CD14-positive monocyte (primary cell): ENCODE measurements at regions not wholly inside any gene's neighbourhood (a gene's known extent, or its start where the extent isn't known, plus 50 kb on each side); places are given as distances from the start of the nearest gene placed in this dataset.

ENCODE experiments used
- DNase-seq, 3 donors: peaks; one replicate each; pipeline ENCODE4 v3.0.0-alpha.2; 2011 to 2022
- H2AFZ ChIP-seq: 2 replicates; pipeline ENCODE4 v1.6.0; 2012; ENCODE audit warnings: mild to moderate bottlenecking, low read depth, low read length, inconsistent platforms; ENCODE audit not compliant: insufficient read depth, poor library complexity, severe bottlenecking
- H3K27ac ChIP-seq, 2 donors: 1 replicate in 1 of 2; 2 replicates in 1 of 2; pipeline ENCODE4 v1.5.1; 2012 to 2013; ENCODE audit warnings: low read length in 2 of 2, control low read depth in 1 of 2, inconsistent platforms in 1 of 2, low read depth in 1 of 2, mild to moderate bottlenecking in 1 of 2
- H3K27me3 ChIP-seq, 2 donors: one replicate each; pipeline versions ENCODE4 v1.6.0 to v1.6.1; 2011 to 2013; ENCODE audit warnings: low read length in 2 of 2; ENCODE audit not compliant: control insufficient read depth in 2 of 2, insufficient read depth in 2 of 2
- H3K36me3 ChIP-seq, 2 donors: replicated peaks in 1 of 2; 1 replicate in 1 of 2; 2 replicates in 1 of 2; pipeline versions ENCODE4 v1.5.1 to v1.6.1; 2012 to 2013; ENCODE audit warnings: low read length in 2 of 2, control low read depth in 1 of 2, inconsistent platforms in 1 of 2, mild to moderate bottlenecking in 1 of 2; ENCODE audit not compliant: insufficient read depth in 2 of 2, control insufficient read depth in 1 of 2
- H3K4me1 ChIP-seq, 2 donors: 1 replicate in 1 of 2; 2 replicates in 1 of 2; pipeline versions ENCODE4 v1.5.1 to v1.6.1; 2012 to 2013; ENCODE audit warnings: low read length in 2 of 2, control low read depth in 1 of 2, inconsistent platforms in 1 of 2, mild to moderate bottlenecking in 1 of 2, moderate library complexity in 1 of 2; ENCODE audit not compliant: insufficient read depth in 2 of 2, control insufficient read depth in 1 of 2
- H3K4me2 ChIP-seq: replicated peaks from 2 replicates; pipeline ENCODE3; 2012; ENCODE audit warnings: low read length, moderate library complexity, mild to moderate bottlenecking; ENCODE audit not compliant: poor library complexity, severe bottlenecking; ENCODE audit errors: extremely low read depth
- H3K4me3 ChIP-seq, 3 experiments: fragments of 200-600 bp in 1 of 3; sonication (generic) in 1 of 3; replicated peaks in 1 of 3; 1 replicate in 2 of 3; 2 replicates in 1 of 3; pipeline ENCODE4 v1.5.1; 2011 to 2013; ENCODE audit warnings: low read length in 3 of 3, mild to moderate bottlenecking in 3 of 3, control low read depth in 2 of 3, low read depth in 2 of 3, inconsistent platforms in 1 of 3, moderate library complexity in 1 of 3
- H3K79me2 ChIP-seq: 2 replicates; pipeline ENCODE4 v1.6.0; 2012; ENCODE audit warnings: mild to moderate bottlenecking, control low read depth, inconsistent platforms, low read length, moderate library complexity; ENCODE audit not compliant: insufficient read depth
- H3K9ac ChIP-seq: 2 replicates; pipeline ENCODE4 v1.6.0; 2017; ENCODE audit warnings: low read length, mild to moderate bottlenecking; ENCODE audit not compliant: insufficient read depth, poor library complexity, severe bottlenecking
- H3K9me3 ChIP-seq, 2 donors: replicated peaks in 1 of 2; 1 replicate in 1 of 2; 2 replicates in 1 of 2; pipeline versions ENCODE4 v1.5.1 to v1.6.1; 2012 to 2013; ENCODE audit warnings: low read length in 2 of 2, control low read depth in 1 of 2; ENCODE audit not compliant: control insufficient read depth in 1 of 2, insufficient read depth in 1 of 2
- H4K20me1 ChIP-seq: 2 replicates; pipeline ENCODE4 v1.6.0; 2012; ENCODE audit warnings: mild to moderate bottlenecking, low read length, control low read depth, moderate library complexity; ENCODE audit not compliant: insufficient read depth
- H3K27ac Mint-ChIP-seq, 7 donors: one replicate each; pipeline ENCODE4 v1.8.0; 2020; ENCODE audit warnings: mild to moderate bottlenecking in 7 of 7, mixed read lengths in 7 of 7, moderate library complexity in 6 of 7, inconsistent platforms in 2 of 7
- H3K27me3 Mint-ChIP-seq, 3 donors: one replicate each; pipeline ENCODE4 v1.8.0; 2021 to 2022; ENCODE audit warnings: low read depth in 3 of 3, mild to moderate bottlenecking in 3 of 3, mixed read lengths in 3 of 3, moderate library complexity in 3 of 3, inconsistent platforms in 1 of 3
- H3K36me3 Mint-ChIP-seq, 2 donors: one replicate each; pipeline ENCODE4 v1.8.0; 2020; ENCODE audit warnings: mixed read lengths in 2 of 2, inconsistent platforms in 1 of 2, mild to moderate bottlenecking in 1 of 2
- H3K4me1 Mint-ChIP-seq: one replicate; pipeline ENCODE4 v1.8.0; 2020; ENCODE audit warnings: mild to moderate bottlenecking, mixed read lengths
- H3K4me3 Mint-ChIP-seq, 2 donors: one replicate each; pipeline ENCODE4 v1.8.0; 2020; ENCODE audit warnings: mild to moderate bottlenecking in 2 of 2, mixed read lengths in 2 of 2, moderate library complexity in 1 of 2
- H3K9me3 Mint-ChIP-seq, 7 donors: one replicate each; pipeline ENCODE4 v1.8.0; 2020 to 2022; ENCODE audit warnings: mixed read lengths in 7 of 7, mild to moderate bottlenecking in 6 of 7, moderate library complexity in 6 of 7, inconsistent platforms in 2 of 7
- CTCF ChIP-seq: fragments of 200-600 bp; IDR thresholded peaks from one replicate; pipeline ENCODE4 v1.8.0; 2022; ENCODE audit warnings: antibody characterized with exemption, mild to moderate bottlenecking
- WGBS: methylation state at CpG from one replicate; pipeline ENCODE4 v1.1.5; 2013; ENCODE audit warnings: missing lambda C conversion rate; ENCODE audit not compliant: insufficient coverage; 5-methylcytosine and 5-hydroxymethylcytosine counted together
- intact Hi-C, 2 donors: fragments of 100-400 bp; cut with micrococcal nuclease; formaldehyde crosslinking; loops; one replicate each; pipeline versions ENCODE4 v1.15.0 to v1.15.1; 2023

GRCh38 chr2:128436479-128437203 is 118.0 kb upstream of the HS6ST1 start:
- Histone ChIP-seq H3K4me2 (no peak overlapping the region), H3K79me2 (no peaks in the 10 kb centered on the region), H3K9me3 (no peaks in the 10 kb centered on the region), H3K9ac (peak overlapping the region; percentile 4), H2AFZ (no peak overlapping the region), H3K27ac (no peak overlapping the region), H4K20me1 (no peaks in the 10 kb centered on the region), H3K4me1 (no peaks in the 10 kb centered on the region), H3K4me3 (no peak overlapping the region), H3K36me3 (no peaks in the 10 kb centered on the region), H3K27me3 (no peaks in the 10 kb centered on the region)
- intact Hi-C loops, result no loop called here
- H3K4me1 Mint-ChIP-seq, result no peaks in the 10 kb centered on the region
- no peak for TF ChIP-seq CTCF
- no peak for DNase-seq
- peak overlapping the region in 1 of 7 donors; percentile 1 for H3K27ac Mint-ChIP-seq
- no peaks in the 10 kb centered on the region for H3K36me3 Mint-ChIP-seq
- no peak overlapping the region for H3K4me3 Mint-ChIP-seq
- H3K9me3 Mint-ChIP-seq, result no peaks in the 10 kb centered on the region
- 97% methylated on average over 8 of the region's 12 CpGs for WGBS
- H3K27me3 Mint-ChIP-seq, result peaks cover 0 to 2% (median 0%) of the 10 kb centered on the region in 3 donors

GRCh38 chr2:128437204-128437565 is 118.5 kb upstream of the HS6ST1 start:
- H4K20me1 ChIP-seq, result no peaks in the 10 kb centered on the region
- Mint-ChIP-seq H3K9me3 (no peaks in the 10 kb centered on the region), H3K4me3 (no peak overlapping the region), H3K4me1 (peaks cover 5% of the 10 kb centered on the region), H3K27me3 (peaks cover 0 to 2% (median 0%) of the 10 kb centered on the region in 3 donors), H3K27ac (no peak overlapping the region), H3K36me3 (no peaks in the 10 kb centered on the region)
- no peak overlapping the region for H2AFZ ChIP-seq
- no peaks in the 10 kb centered on the region for H3K27me3 ChIP-seq
- peaks cover 5% of the 10 kb centered on the region in 2 donors for H3K4me1 ChIP-seq
- no peaks in the 10 kb centered on the region for H3K36me3 ChIP-seq
- no peak for DNase-seq
- no peaks in the 10 kb centered on the region for H3K9me3 ChIP-seq
- peak overlapping the region; percentile 4 for H3K9ac ChIP-seq
- intact Hi-C loops, result no loop called here
- no peak overlapping the region for H3K27ac ChIP-seq
- H3K4me2 ChIP-seq, result no peak overlapping the region
- H3K4me3 ChIP-seq, result no peak overlapping the region
- no peak for TF ChIP-seq CTCF
- H3K79me2 ChIP-seq, result no peaks in the 10 kb centered on the region
- WGBS, result 51% methylated on average over 8 of the region's 9 CpGs
